ENCODE measurements at regions not wholly inside any gene's neighbourhood (a gene's known extent, or its start where the extent isn't known, plus 50 kb on each side); places are given as distances from the start of the nearest gene placed in this dataset.

DNA sequence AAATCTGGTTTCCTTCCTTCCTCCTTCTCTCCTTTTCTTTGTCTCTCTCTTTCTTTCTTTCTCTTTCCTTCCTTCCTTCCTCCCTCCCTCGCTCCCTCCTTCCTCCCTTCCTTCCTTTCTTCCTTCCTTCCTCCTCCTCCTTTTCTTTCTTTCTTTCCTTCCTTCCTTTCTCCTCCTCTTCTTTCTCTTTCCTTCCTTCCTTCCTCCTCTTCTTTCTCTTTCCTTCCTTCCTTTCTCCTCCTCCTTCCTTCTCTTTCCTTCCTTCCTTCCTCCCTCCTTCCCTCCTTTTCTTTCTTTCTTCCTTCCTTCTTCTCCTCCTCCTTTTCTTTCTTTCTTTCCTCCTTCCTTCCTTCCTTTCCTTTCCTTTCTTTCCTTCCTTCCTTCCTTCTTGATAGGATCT, 61.2 kb downstream of the VIP start:
- H3K4me3 Mint-ChIP-seq: no peak overlapping the region
- Histone ChIP-seq H3K27ac (ENCODE audit: low read length) (no peak overlapping the region), H3K4me1 (ENCODE audit: control insufficient read depth, insufficient read depth, low read length) (no peaks in the 10 kb centered on the region), H3K9me3 (ENCODE audit: control insufficient read depth, insufficient read depth, low read length) (no peaks in the 10 kb centered on the region), H3K36me3 (ENCODE audit: control insufficient read depth, insufficient read depth, low read length) (no peaks in the 10 kb centered on the region), H3K27me3 (ENCODE audit: control insufficient read depth, insufficient read depth, low read length) (no peaks in the 10 kb centered on the region), H3K4me3 (ENCODE audit: low read length) (no peak overlapping the region)
- TF ChIP-seq, protein P1, sequence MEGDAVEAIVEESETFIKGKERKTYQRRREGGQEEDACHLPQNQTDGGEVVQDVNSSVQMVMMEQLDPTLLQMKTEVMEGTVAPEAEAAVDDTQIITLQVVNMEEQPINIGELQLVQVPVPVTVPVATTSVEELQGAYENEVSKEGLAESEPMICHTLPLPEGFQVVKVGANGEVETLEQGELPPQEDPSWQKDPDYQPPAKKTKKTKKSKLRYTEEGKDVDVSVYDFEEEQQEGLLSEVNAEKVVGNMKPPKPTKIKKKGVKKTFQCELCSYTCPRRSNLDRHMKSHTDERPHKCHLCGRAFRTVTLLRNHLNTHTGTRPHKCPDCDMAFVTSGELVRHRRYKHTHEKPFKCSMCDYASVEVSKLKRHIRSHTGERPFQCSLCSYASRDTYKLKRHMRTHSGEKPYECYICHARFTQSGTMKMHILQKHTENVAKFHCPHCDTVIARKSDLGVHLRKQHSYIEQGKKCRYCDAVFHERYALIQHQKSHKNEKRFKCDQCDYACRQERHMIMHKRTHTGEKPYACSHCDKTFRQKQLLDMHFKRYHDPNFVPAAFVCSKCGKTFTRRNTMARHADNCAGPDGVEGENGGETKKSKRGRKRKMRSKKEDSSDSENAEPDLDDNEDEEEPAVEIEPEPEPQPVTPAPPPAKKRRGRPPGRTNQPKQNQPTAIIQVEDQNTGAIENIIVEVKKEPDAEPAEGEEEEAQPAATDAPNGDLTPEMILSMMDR (IDR thresholded peaks at IDR 0.05): no peak
- H3K27me3 Mint-ChIP-seq (ENCODE audit: low read depth in 2 of 2): peaks cover 4 to 10% of the 10 kb centered on the region in 2 donors
- DNase-seq: no peak
- ATAC-seq: no peak
- H3K4me1 Mint-ChIP-seq: no peaks in the 10 kb centered on the region
- 56% methylated on average over 1 of the region's 1 CpG for WGBS (ENCODE audit: insufficient coverage)
- H3K27ac Mint-ChIP-seq: no peak overlapping the region
- intact Hi-C loops (cut with micrococcal nuclease): no loop called here
- H3K9me3 Mint-ChIP-seq: peaks cover 0 to 2% of the 10 kb centered on the region in 2 donors
- H3K36me3 Mint-ChIP-seq: no peaks in the 10 kb centered on the region

DNA sequence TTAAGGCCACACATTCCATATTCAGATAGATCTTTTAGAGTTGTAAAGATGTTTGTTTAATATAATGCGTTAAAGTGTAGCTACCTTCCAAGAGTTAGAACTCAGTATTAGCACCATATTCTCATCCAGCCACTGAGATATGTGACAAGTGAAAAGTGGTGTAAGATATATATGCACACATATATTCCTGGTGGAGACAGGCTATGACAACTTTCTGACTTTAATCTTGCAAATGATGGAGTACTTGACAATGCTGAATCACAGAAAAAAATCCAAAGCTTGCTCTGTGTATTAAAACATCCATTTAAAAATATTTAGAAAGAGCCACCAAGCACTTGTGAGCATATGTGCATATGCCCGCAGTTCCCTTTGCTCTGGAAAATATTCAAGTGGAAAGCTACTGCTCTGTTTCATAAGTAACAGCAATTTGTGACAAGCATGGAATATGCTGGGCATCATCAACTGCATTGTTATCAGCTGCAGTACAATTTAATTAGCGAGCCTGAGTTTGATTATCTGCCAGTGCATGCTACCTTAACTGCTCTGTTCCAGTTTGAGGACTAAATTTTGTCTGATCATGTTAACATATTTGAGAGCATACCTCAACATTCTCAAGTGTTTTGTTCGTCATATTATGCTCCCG, 64.8 kb downstream of the VIP start:
- Mint-ChIP-seq H3K4me3 (no peak overlapping the region), H3K27ac (no peak overlapping the region), H3K9me3 (peaks cover 0 to 2% of the 10 kb centered on the region in 2 donors), H3K4me1 (no peaks in the 10 kb centered on the region), H3K27me3 (ENCODE audit: low read depth in 2 of 2) (peaks cover 0 to 4% of the 10 kb centered on the region in 2 donors), H3K36me3 (no peaks in the 10 kb centered on the region)
- Histone ChIP-seq H3K27ac (ENCODE audit: low read length) (no peak overlapping the region), H3K9me3 (ENCODE audit: control insufficient read depth, insufficient read depth, low read length) (no peaks in the 10 kb centered on the region), H3K36me3 (ENCODE audit: control insufficient read depth, insufficient read depth, low read length) (no peaks in the 10 kb centered on the region), H3K4me1 (ENCODE audit: control insufficient read depth, insufficient read depth, low read length) (no peaks in the 10 kb centered on the region), H3K27me3 (ENCODE audit: control insufficient read depth, insufficient read depth, low read length) (no peaks in the 10 kb centered on the region), H3K4me3 (ENCODE audit: low read length) (no peak overlapping the region)
- no peak for ATAC-seq
- TF ChIP-seq, protein P1 (IDR thresholded peaks at IDR 0.05): no peak
- intact Hi-C loops (cut with micrococcal nuclease): no loop called here
- no peak for DNase-seq
- 86% methylated on average over 4 of the region's 5 CpGs for WGBS (ENCODE audit: insufficient coverage)

DNA sequence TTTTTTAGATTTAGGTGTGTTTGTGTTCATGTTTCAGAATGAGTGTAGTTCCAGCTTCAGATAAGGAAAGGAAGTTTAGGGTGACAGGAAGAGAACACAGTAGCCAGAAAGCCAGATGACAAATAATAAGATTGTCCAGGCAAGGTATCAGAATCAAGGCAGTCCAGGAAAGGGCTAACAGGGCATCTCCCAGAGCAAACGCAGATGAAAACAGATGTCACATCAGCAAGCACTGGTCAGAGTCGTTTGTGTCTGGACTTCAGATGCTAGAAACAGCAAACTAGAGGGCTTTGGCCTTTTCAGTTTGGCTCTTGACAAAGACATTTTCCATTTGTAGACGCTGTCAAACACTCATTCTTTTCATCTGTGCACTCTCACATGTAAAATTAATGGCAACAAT, 65.5 kb downstream of the VIP start:
- Histone ChIP-seq H3K4me3 (ENCODE audit: low read length) (no peak overlapping the region), H3K27ac (ENCODE audit: low read length) (no peak overlapping the region), H3K36me3 (ENCODE audit: control insufficient read depth, insufficient read depth, low read length) (no peaks in the 10 kb centered on the region), H3K9me3 (ENCODE audit: control insufficient read depth, insufficient read depth, low read length) (no peaks in the 10 kb centered on the region), H3K4me1 (ENCODE audit: control insufficient read depth, insufficient read depth, low read length) (no peaks in the 10 kb centered on the region), H3K27me3 (ENCODE audit: control insufficient read depth, insufficient read depth, low read length) (no peaks in the 10 kb centered on the region)
- WGBS (ENCODE audit: insufficient coverage): 79% methylated on average over 3 of the region's 3 CpGs
- intact Hi-C loops (cut with micrococcal nuclease): no loop called here
- H3K4me3 Mint-ChIP-seq: no peak overlapping the region
- H3K36me3 Mint-ChIP-seq: no peaks in the 10 kb centered on the region
- no peaks in the 10 kb centered on the region for H3K4me1 Mint-ChIP-seq
- no peak for DNase-seq
- TF ChIP-seq, protein P1 (IDR thresholded peaks at IDR 0.05): no peak
- H3K27ac Mint-ChIP-seq: no peak overlapping the region
- no peak for ATAC-seq
- peaks cover 0 to 2% of the 10 kb centered on the region in 2 donors for H3K9me3 Mint-ChIP-seq
- peaks cover 0 to 4% of the 10 kb centered on the region in 2 donors for H3K27me3 Mint-ChIP-seq (ENCODE audit: low read depth in 2 of 2)

DNA sequence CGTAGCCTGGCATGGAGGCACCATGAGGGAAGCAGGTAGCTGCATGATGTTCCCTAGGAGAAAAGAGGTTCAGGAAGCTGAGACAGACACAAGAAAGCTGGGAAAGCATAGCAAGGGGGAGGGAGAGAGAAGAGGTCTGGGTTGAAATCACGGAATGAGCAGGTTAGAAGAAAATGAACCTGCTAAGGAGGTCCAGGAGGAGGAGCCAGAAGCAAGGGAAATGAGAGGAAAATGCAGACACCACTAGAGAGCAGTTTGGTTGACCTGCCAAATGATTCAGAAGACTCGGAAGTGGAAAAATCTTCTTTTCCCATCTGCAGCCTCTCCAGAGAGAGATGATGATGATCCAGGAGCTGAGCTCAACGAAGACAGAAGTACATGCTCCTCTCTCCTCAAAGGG, 70.9 kb downstream of the VIP start:
- Histone ChIP-seq H3K27me3 (ENCODE audit: control insufficient read depth, insufficient read depth, low read length) (no peaks in the 10 kb centered on the region), H3K27ac (ENCODE audit: low read length) (no peak overlapping the region), H3K4me1 (ENCODE audit: control insufficient read depth, insufficient read depth, low read length) (no peaks in the 10 kb centered on the region), H3K36me3 (ENCODE audit: control insufficient read depth, insufficient read depth, low read length) (no peaks in the 10 kb centered on the region), H3K4me3 (ENCODE audit: low read length) (no peak overlapping the region), H3K9me3 (ENCODE audit: control insufficient read depth, insufficient read depth, low read length) (no peaks in the 10 kb centered on the region)
- no peaks in the 10 kb centered on the region for H3K36me3 Mint-ChIP-seq
- H3K4me1 Mint-ChIP-seq: no peaks in the 10 kb centered on the region
- peaks cover 2 to 7% of the 10 kb centered on the region in 2 donors for H3K27me3 Mint-ChIP-seq (ENCODE audit: low read depth in 2 of 2)
- ATAC-seq (no peak), DNase-seq (no peak)
- intact Hi-C loops (cut with micrococcal nuclease): no loop called here
- no peak overlapping the region for H3K4me3 Mint-ChIP-seq
- no peaks in the 10 kb centered on the region for H3K9me3 Mint-ChIP-seq
- H3K27ac Mint-ChIP-seq: no peak overlapping the region
- TF ChIP-seq, protein P1 (IDR thresholded peaks at IDR 0.05): no peak
- 70% methylated on average over 4 of the region's 4 CpGs for WGBS (ENCODE audit: insufficient coverage)

Data from natural killer cell (primary cell).